Liver (tissue), 8 donors: ENCODE measurements at regions not wholly inside any gene's neighbourhood (a gene's known extent, or its start where the extent isn't known, plus 50 kb on each side); places are given as distances from the start of the nearest gene placed in this dataset.
A peak's percentile ranks its signal among the peaks of the same experiment; 100 is the strongest.

Experiments
- DNase-seq: peaks from one replicate; pipeline ENCODE4 v3.0.0-alpha.2; 2017; ENCODE audit warnings: low spot score
- H3K27ac ChIP-seq, 2 donors: one replicate each; pipeline ENCODE4 v1.7.0; 2013; ENCODE audit warnings: inconsistent platforms in 2 of 2, low read length in 2 of 2, control low read depth in 1 of 2, low read depth in 1 of 2, mild to moderate bottlenecking in 1 of 2
- H3K27me3 ChIP-seq, 4 donors: one replicate each; pipeline versions ENCODE4 v1.6.1 to v1.7.0; 2013; ENCODE audit warnings: low read length in 3 of 4, inconsistent platforms in 1 of 4, mild to moderate bottlenecking in 1 of 4, moderate library complexity in 1 of 4; ENCODE audit not compliant: control insufficient read depth in 4 of 4, insufficient read depth in 4 of 4
- H3K36me3 ChIP-seq, 4 donors: one replicate each; pipeline versions ENCODE4 v1.6.1 to v1.7.0; 2013; ENCODE audit warnings: low read length in 3 of 4, mild to moderate bottlenecking in 3 of 4, low read depth in 1 of 4, moderate library complexity in 1 of 4; ENCODE audit not compliant: control insufficient read depth in 4 of 4, insufficient read depth in 3 of 4
- H3K4me1 ChIP-seq, 4 donors: one replicate each; pipeline versions ENCODE4 v1.6.1 to v1.7.0; 2013; ENCODE audit warnings: low read length in 3 of 4, mild to moderate bottlenecking in 3 of 4, moderate library complexity in 1 of 4; ENCODE audit not compliant: control insufficient read depth in 4 of 4, insufficient read depth in 4 of 4
- H3K4me3 ChIP-seq, 3 donors: one replicate each; pipeline versions ENCODE4 v1.6.1 to v1.7.0; 2013; ENCODE audit warnings: low read length in 3 of 3, control low read depth in 1 of 3, low read depth in 1 of 3, mild to moderate bottlenecking in 1 of 3
- H3K9ac ChIP-seq, 2 donors: one replicate each; pipeline ENCODE4 v1.7.0; 2013; ENCODE audit warnings: low read length in 2 of 2, mild to moderate bottlenecking in 2 of 2, moderate library complexity in 2 of 2, control low read depth in 1 of 2, low read depth in 1 of 2
- H3K9me3 ChIP-seq, 4 donors: one replicate each; pipeline versions ENCODE4 v1.6.1 to v1.7.0; 2013; ENCODE audit warnings: low read length in 3 of 4; ENCODE audit not compliant: control insufficient read depth in 4 of 4
- EGR1 ChIP-seq, 2 donors: IDR thresholded peaks; 2 replicates each; pipeline ENCODE4 v1.6.1; 2016 to 2018; ENCODE audit warnings: antibody characterized with exemption in 2 of 2, low read depth in 2 of 2
- FOXA2 ChIP-seq: IDR thresholded peaks from 2 replicates; pipeline ENCODE4 v1.6.1; 2016; ENCODE audit warnings: antibody characterized with exemption
- HNF4G ChIP-seq: IDR thresholded peaks from 2 replicates; pipeline ENCODE4 v1.6.1; 2016; ENCODE audit warnings: antibody characterized with exemption
- JUND ChIP-seq, 2 donors: IDR thresholded peaks; 2 replicates each; pipeline ENCODE4 v1.6.1; 2016; ENCODE audit warnings: antibody characterized with exemption in 2 of 2
- RAD21 ChIP-seq, 2 donors: IDR thresholded peaks; 2 replicates each; pipeline ENCODE4 v1.6.1; 2016; ENCODE audit warnings: antibody characterized with exemption in 2 of 2, mild to moderate bottlenecking in 2 of 2
- RXRA ChIP-seq, 2 donors: IDR thresholded peaks; 2 replicates each; pipeline ENCODE4 v1.6.1; 2017 to 2018; ENCODE audit warnings: antibody characterized with exemption in 2 of 2, mild to moderate bottlenecking in 1 of 2
- SP1 ChIP-seq: IDR thresholded peaks from 2 replicates; pipeline ENCODE4 v1.6.1; 2018; ENCODE audit warnings: antibody characterized with exemption, mild to moderate bottlenecking
- YY1 ChIP-seq: IDR thresholded peaks from 2 replicates; pipeline ENCODE4 v1.6.1; 2016; ENCODE audit warnings: antibody characterized with exemption, mild to moderate bottlenecking
- WGBS: extraction: QIAGEN DNeasy Blood & Tissue Kit; methylation state at CpG from one replicate; pipeline ENCODE4 v1.1.7; 2013; 5-methylcytosine and 5-hydroxymethylcytosine counted together
- TF ChIP-seq, protein P1 (sequence below): fragments of 150-350 bp; IDR thresholded peaks from 2 replicates; pipeline ENCODE4 v1.5.1; 2017; ENCODE audit warnings: improper control_type of control experiment, low read depth, low read length; ENCODE audit not compliant: missing input control
- TF ChIP-seq, protein P2 (sequence below): IDR thresholded peaks from 2 replicates; pipeline ENCODE4 v1.6.1; 2016; ENCODE audit warnings: antibody characterized with exemption, mild to moderate bottlenecking
- TF ChIP-seq, protein P3 (sequence below): IDR thresholded peaks from 2 replicates; pipeline ENCODE4 v1.6.1; 2016; ENCODE audit warnings: antibody characterized with exemption
- donor health status: healthy.
- donor health status: healthy.
- donor health status: healthy.
- donor health status: healthy.
- donor health status: healthy.

DNA sequence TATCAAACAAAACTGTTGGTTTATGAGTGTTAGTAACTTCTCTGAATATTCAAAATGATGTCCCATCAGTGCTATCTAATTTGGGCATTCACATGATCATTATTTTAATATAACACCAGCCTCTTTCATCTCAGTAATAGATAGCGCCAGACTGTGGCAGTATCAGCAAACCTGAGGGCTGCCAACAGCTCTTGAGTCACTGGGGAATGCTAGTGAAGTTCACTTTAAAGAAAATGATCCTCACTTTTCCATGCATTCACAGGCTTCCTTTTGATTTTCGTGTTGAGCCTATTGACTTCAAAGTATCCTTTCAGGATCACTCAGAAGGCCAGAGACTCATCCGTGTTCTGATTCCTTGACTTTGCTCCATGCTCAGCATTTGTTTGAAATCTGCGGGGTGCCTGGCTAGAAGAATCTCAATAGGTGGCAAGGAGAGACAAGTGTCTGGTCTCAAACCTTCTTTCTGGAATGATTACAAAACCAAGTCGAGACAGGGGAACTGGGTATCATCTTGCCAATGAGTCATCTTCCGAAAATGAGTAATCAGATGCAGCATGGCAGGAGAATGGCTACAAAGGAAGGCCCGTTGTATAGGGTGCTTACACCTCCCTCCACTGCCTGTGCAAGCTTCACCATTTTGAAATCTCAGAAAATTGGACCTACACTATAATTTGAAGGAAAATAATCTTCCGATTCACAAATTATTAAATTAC lies 509.1 kb downstream of the RASEF start:
- 92% methylated on average over 8 of the region's 8 CpGs for WGBS
- H3K4me1 ChIP-seq, result peaks cover 3 to 17% (median 8%) of the 10 kb centered on the region in 4 donors

DNA sequence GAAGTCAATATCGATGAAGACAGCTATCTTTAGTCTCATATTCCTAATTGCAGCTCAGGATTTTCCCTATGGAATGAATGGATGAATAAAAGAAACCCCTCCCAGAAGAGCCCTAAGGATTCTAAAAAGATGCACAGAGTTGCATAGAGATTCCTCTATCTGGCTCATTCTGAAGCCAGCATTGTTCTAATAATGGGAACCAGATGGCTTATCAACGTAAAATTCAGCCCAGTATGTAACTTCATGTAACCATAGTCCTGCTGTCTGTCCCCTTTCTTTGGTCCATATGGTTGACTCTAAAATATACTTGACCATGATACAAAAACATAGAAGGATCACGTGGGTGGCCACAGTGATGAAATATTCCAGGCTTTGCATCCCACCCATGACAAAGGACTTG lies 508.6 kb downstream of the RASEF start:
- H3K27me3 ChIP-seq, result no peaks in the 10 kb centered on the region
- WGBS, result 93% methylated on average over 3 of the region's 3 CpGs
- no peak overlapping the region for H3K4me3 ChIP-seq
- H3K36me3 ChIP-seq, result no peaks in the 10 kb centered on the region
- no peak overlapping the region for H3K9ac ChIP-seq
- TF ChIP-seq, protein P1, sequence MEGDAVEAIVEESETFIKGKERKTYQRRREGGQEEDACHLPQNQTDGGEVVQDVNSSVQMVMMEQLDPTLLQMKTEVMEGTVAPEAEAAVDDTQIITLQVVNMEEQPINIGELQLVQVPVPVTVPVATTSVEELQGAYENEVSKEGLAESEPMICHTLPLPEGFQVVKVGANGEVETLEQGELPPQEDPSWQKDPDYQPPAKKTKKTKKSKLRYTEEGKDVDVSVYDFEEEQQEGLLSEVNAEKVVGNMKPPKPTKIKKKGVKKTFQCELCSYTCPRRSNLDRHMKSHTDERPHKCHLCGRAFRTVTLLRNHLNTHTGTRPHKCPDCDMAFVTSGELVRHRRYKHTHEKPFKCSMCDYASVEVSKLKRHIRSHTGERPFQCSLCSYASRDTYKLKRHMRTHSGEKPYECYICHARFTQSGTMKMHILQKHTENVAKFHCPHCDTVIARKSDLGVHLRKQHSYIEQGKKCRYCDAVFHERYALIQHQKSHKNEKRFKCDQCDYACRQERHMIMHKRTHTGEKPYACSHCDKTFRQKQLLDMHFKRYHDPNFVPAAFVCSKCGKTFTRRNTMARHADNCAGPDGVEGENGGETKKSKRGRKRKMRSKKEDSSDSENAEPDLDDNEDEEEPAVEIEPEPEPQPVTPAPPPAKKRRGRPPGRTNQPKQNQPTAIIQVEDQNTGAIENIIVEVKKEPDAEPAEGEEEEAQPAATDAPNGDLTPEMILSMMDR, result no peak
- TF ChIP-seq, protein P2, sequence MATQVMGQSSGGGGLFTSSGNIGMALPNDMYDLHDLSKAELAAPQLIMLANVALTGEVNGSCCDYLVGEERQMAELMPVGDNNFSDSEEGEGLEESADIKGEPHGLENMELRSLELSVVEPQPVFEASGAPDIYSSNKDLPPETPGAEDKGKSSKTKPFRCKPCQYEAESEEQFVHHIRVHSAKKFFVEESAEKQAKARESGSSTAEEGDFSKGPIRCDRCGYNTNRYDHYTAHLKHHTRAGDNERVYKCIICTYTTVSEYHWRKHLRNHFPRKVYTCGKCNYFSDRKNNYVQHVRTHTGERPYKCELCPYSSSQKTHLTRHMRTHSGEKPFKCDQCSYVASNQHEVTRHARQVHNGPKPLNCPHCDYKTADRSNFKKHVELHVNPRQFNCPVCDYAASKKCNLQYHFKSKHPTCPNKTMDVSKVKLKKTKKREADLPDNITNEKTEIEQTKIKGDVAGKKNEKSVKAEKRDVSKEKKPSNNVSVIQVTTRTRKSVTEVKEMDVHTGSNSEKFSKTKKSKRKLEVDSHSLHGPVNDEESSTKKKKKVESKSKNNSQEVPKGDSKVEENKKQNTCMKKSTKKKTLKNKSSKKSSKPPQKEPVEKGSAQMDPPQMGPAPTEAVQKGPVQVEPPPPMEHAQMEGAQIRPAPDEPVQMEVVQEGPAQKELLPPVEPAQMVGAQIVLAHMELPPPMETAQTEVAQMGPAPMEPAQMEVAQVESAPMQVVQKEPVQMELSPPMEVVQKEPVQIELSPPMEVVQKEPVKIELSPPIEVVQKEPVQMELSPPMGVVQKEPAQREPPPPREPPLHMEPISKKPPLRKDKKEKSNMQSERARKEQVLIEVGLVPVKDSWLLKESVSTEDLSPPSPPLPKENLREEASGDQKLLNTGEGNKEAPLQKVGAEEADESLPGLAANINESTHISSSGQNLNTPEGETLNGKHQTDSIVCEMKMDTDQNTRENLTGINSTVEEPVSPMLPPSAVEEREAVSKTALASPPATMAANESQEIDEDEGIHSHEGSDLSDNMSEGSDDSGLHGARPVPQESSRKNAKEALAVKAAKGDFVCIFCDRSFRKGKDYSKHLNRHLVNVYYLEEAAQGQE, result no peak
- no peak for TF ChIP-seq YY1
- no peak for TF ChIP-seq EGR1 (IDR thresholded peaks at IDR 0.05; ENCODE audit: low read depth in 2 of 2)
- no peak for TF ChIP-seq JUND (IDR thresholded peaks at IDR 0.05)
- TF ChIP-seq SP1, result no peak
- TF ChIP-seq, protein P3, sequence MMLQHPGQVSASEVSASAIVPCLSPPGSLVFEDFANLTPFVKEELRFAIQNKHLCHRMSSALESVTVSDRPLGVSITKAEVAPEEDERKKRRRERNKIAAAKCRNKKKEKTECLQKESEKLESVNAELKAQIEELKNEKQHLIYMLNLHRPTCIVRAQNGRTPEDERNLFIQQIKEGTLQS, result no peak
- TF ChIP-seq FOXA2, result no peak
- no peaks in the 10 kb centered on the region for H3K9me3 ChIP-seq
- H3K4me1 ChIP-seq, result peaks cover 3 to 23% (median 14%) of the 10 kb centered on the region in 4 donors
- DNase-seq, result no peak
- H3K27ac ChIP-seq, result no peak overlapping the region

More for the DNA sequence above, 509.1 kb downstream of the RASEF start:
- no peak overlapping the region for H3K9ac ChIP-seq
- H3K36me3 ChIP-seq, result no peaks in the 10 kb centered on the region
- H3K4me3 ChIP-seq, result no peak overlapping the region
- no peak for DNase-seq
- TF ChIP-seq HNF4G (no peak), RAD21 (IDR thresholded peaks at IDR 0.05) (peak in 1 of 2 donors; percentile 17)
- H3K27ac ChIP-seq, result no peak overlapping the region
- no peaks in the 10 kb centered on the region for H3K9me3 ChIP-seq
- no peaks in the 10 kb centered on the region for H3K27me3 ChIP-seq

DNA sequence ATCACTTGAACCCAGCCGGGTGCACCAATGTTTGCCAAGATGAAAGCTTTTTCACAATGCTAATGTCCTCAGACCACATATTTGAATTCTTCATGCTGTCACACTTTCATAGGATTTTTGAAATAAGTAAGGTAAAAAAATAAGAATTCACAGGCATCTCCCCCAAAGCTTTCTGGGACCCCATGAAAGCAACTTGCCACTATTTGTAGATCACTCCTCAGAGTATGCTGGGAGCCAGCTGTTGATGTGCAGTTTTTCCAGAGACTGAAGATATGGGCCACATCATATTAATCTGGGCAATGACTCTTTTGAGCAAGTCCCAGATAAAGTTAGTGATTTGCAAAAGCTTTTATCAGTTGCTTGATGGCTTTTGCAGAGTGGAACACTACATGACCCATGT lies 507.9 kb downstream of the RASEF start:
- TF ChIP-seq EGR1 (IDR thresholded peaks at IDR 0.05; ENCODE audit: low read depth in 2 of 2) (no peak), RXRA (IDR thresholded peaks at IDR 0.05) (peak in 1 of 2 donors; percentile 13)
- Histone ChIP-seq H3K9me3 (no peaks in the 10 kb centered on the region), H3K27me3 (no peaks in the 10 kb centered on the region), H3K4me1 (peaks cover 3 to 29% (median 20%) of the 10 kb centered on the region in 4 donors), H3K27ac (no peak overlapping the region), H3K36me3 (no peaks in the 10 kb centered on the region), H3K4me3 (no peak overlapping the region), H3K9ac (no peak overlapping the region)
- DNase-seq, result no peak
- 54% methylated on average over 1 of the region's 1 CpG for WGBS
